ENCODE measurements at regions not wholly inside any gene's neighbourhood (a gene's known extent, or its start where the extent isn't known, plus 50 kb on each side); places are given as distances from the start of the nearest gene placed in this dataset.
A peak's percentile ranks its signal among the peaks of the same experiment; 100 is the strongest.

DNA sequence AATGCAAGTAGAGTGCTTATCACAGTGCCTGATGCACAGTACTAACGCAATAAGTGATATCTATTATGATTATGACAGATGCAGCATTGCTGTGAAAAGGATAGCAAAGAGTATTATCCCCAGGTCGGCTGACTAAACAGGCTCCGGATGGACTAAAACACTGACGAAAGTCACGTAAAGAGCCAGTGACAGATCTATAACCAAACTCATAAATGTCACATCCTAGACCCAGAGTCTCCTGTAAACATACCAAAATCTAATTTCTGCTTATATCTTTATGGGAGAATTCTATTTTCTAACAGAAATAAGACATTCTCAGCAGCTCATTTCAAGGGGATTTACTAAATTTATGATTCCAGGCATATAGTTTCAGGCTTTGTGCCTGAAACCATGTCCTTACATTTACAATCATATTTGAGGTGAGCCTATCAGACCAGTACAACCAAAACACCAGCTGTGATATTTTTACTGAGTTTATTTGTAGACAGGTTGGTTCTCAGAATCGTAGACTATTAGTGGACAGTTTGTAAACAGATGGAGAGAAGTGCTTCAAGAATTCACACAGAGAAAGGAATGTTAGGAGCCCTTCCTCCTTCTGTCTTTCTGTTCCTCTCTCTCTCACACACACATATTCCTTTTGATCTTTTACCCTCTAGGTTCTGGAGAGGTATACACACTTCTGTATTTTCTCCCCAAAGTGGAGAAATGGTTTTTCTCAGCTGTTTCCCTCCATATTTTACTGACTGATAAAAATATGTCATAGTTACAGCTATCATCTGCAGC, 52.4 kb upstream of the WDR26 start:
- in situ Hi-C loops (cut with MboI; ENCODE audit: low pct_unique_long_range_greater_than_20kb, low sequenced_read_pairs, unreplicated experiment) = no loop called here
- TF ChIP-seq, protein P1, sequence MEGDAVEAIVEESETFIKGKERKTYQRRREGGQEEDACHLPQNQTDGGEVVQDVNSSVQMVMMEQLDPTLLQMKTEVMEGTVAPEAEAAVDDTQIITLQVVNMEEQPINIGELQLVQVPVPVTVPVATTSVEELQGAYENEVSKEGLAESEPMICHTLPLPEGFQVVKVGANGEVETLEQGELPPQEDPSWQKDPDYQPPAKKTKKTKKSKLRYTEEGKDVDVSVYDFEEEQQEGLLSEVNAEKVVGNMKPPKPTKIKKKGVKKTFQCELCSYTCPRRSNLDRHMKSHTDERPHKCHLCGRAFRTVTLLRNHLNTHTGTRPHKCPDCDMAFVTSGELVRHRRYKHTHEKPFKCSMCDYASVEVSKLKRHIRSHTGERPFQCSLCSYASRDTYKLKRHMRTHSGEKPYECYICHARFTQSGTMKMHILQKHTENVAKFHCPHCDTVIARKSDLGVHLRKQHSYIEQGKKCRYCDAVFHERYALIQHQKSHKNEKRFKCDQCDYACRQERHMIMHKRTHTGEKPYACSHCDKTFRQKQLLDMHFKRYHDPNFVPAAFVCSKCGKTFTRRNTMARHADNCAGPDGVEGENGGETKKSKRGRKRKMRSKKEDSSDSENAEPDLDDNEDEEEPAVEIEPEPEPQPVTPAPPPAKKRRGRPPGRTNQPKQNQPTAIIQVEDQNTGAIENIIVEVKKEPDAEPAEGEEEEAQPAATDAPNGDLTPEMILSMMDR (IDR thresholded peaks at IDR 0.05; ENCODE audit: extremely low read depth, insufficient read depth, missing control alignments) = no peak

DNA sequence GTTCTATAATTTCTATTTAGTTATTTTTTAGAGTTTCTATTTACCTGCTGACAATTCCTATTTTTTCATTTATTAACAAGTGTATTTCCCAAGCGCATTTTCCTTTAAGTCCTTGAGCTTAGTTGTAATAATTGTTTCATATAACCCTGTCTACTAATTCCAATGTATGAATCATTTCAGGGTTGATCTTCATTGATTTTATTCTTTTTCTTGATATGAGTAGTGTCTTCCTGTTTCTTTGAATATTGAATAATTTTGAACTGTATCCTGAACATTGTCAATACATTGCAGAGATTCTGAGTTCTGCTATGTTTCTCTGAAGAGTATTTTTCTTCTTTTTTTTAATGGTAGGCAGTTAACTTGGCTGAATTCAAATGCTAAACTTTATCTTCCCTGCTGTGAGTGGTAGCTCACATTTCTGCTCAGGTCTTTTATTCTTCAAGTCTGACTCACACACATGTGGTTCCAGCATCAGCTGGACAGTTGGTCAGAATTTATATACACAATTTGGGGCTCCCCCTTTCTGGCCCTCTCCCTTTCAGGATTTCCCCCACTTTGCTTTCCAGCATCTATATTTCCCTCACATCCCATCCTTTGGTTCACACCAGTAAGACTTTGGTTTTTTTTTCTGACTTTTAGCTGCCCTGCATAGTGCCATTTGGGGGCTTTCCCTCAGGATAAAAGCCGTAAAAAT, 54.4 kb upstream of the WDR26 start:
- DNase-seq (ENCODE audit: low spot score) = peak; percentile 20
- TF ChIP-seq, protein P1 (IDR thresholded peaks at IDR 0.05; ENCODE audit: extremely low read depth, insufficient read depth, missing control alignments) = no peak
- in situ Hi-C loops (cut with MboI; ENCODE audit: low pct_unique_long_range_greater_than_20kb, low sequenced_read_pairs, unreplicated experiment) = no loop called here

More for the DNA sequence above, 52.4 kb upstream of the WDR26 start:
- DNase-seq (ENCODE audit: low spot score) = no peak

DNA sequence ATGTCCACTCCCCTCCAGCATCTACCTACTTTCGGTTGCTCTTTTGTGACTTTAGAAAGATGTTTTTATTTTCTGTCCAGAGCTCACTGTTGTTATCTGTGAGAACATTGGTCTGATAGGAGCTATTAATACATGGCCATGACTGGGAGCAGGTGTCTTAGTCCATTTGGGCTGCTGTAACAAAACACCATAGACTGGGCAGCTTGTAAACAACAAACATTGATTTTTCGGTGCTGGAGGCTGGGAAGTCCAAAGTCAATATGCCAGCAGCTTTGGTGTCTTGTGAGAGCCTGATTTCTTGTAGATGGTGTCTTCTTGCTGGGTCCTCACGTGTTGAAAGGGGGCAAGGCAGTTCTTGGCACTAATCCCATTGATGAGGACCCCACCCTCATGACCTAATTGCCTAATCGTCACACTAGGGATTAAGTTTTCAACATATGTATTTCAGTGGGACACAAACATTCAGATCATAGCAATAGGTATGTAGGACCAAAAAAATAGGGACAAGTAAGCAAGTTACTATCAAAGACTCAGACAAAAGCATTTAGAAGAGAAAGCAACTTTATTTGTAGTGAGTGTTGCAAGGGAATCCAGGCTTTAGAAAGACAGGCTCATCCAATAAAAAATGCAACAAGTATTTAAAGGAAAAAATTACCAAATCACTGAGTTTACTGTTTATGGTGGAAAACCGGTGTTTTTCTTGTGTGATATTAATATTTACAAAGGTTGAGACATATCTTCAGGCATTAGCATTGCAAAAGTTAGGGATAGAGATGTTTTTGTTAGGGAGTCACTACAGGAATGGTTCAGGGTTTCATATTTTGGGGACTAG, 55.2 kb upstream of the WDR26 start:
- TF ChIP-seq, protein P1 (IDR thresholded peaks at IDR 0.05; ENCODE audit: extremely low read depth, insufficient read depth, missing control alignments) = no peak
- in situ Hi-C loops (cut with MboI; ENCODE audit: low pct_unique_long_range_greater_than_20kb, low sequenced_read_pairs, unreplicated experiment) = no loop called here
- DNase-seq (ENCODE audit: low spot score) = no peak

DNA sequence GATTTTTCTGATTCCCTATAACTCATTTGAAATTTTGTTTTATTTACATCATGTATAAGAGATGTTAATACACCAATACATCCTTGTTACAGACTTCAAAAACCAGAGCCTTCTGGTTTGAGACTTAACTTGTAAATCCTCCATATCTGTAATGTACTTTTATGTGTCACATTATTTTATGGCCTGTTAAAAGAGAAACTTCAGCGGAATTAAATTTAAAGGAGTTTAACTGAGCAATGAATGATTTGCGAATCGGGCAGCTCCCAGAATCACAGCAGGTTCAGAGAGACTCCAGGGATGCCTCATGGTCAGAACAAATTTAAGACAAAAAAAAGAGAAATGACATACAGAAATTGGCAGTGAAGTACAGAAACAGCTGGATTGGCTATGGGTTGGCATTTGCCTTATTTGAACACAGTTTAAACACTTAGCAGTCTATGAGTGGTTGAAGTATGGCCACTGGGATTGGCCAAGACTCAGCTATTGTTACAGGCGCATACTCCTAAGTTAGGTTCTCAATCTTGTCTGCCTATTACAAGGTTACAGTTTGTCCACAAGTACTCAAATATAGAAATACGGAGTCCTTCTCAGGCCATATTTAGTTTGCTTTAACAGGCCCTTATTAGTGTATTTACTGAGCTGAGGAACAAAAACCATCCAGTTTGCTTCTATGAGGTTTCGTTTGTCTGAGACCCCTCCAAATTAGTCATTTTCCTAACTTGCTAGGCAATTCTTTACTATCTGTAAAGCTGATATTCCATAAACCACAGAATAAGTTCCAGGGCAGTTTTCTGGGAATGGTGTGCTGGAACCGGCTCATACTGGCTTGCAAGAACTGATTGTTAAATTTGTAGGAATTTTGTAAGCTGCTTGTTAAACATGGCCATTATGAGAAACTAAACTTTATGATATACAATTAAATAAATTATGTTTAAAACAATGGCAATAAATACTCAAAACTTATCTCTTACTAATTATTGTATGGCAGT, 56.2 kb upstream of the WDR26 start:
- no peak for DNase-seq (ENCODE audit: low spot score)
- in situ Hi-C loops (cut with MboI; ENCODE audit: low pct_unique_long_range_greater_than_20kb, low sequenced_read_pairs, unreplicated experiment) = no loop called here
- TF ChIP-seq, protein P1 (IDR thresholded peaks at IDR 0.05; ENCODE audit: extremely low read depth, insufficient read depth, missing control alignments) = no peak

DNA sequence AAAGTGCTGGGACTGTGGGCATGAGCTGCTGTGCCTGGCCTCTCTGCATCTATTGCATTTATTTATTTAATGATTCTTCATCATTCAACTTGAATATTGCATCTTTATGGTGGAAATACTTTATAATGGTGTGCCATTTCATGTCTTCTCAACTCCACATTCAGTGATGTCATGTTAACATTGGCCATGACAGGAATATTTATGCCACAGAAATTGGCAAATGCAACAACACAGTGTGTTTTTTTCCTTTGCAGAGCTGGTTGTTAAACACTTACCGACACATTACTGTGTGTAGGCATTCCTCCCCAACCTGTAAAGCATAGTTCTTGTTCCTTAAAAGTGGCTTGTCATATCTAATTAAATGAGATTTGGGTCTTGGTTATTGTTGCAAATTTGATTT, 57.4 kb upstream of the WDR26 start:
- TF ChIP-seq, protein P1 (IDR thresholded peaks at IDR 0.05; ENCODE audit: extremely low read depth, insufficient read depth, missing control alignments) = no peak
- in situ Hi-C loops (cut with MboI; ENCODE audit: low pct_unique_long_range_greater_than_20kb, low sequenced_read_pairs, unreplicated experiment) = no loop called here

More for the DNA sequence above, 57.4 kb upstream of the WDR26 start:
- no peak for DNase-seq (ENCODE audit: low spot score)
